ENCODE measurements at regions not wholly inside any gene's neighbourhood (a gene's known extent, or its start where the extent isn't known, plus 50 kb on each side); places are given as distances from the start of the nearest gene placed in this dataset.

DNA sequence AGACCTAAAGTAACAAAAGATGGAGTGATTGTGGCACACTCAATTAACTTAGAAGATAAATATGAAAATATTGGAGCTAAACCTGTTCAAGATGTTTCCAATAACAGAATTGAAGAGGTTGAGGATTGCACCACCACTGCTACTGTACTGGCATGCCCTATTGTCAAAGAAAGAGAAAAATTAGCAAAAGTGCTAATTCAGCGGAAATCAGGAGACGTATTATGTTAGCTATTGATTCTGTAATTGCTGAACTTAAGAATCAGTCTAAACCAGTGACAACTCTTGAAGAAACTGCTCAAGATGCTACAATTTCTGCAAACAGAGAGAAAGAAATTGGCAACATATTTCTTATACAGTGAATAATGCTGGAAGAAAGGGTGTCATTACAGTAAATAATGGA lies 754.4 kb downstream of the CDH18 start (continued):
- TF ChIP-seq, protein P1, sequence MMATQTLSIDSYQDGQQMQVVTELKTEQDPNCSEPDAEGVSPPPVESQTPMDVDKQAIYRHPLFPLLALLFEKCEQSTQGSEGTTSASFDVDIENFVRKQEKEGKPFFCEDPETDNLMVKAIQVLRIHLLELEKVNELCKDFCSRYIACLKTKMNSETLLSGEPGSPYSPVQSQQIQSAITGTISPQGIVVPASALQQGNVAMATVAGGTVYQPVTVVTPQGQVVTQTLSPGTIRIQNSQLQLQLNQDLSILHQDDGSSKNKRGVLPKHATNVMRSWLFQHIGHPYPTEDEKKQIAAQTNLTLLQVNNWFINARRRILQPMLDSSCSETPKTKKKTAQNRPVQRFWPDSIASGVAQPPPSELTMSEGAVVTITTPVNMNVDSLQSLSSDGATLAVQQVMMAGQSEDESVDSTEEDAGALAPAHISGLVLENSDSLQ (IDR thresholded peaks at IDR 0.05), result no peak
- TF ChIP-seq SREBF1 (IDR thresholded peaks at IDR 0.05; ENCODE audit: borderline replicate concordance, low read depth, low read length) (no peak), EP300 (IDR thresholded peaks at IDR 0.05; ENCODE audit: low read length) (no peak)

DNA sequence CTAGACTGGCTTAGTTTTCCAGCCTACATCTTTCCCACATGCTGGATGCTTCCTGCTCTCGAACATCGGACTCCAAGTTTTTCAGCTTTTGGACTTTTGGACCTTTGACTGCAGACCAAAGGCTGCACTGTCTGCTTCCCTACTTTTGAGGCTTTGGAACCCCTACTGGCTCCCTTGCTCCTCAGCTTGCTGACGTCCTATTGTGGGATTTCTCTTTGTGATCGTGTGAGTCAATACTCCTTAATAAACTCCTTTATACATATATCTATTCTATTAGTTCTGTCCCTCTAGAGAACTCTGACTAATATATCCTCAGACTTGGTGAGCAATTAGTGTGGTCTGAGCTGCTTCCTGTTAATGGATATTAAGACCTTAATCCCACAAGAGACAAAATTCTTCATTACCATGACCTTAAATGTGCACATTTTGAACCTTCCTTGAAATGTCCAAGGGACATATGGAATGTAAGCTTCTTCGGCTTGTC lies 752.9 kb downstream of the CDH18 start:
- Histone ChIP-seq H3K9ac (ENCODE audit: insufficient read depth in 1 of 2, low read depth in 2 of 2, low read length in 2 of 2) (no peak overlapping the region), H3K27ac (ENCODE audit: extremely low read depth, low read depth, low read length) (no peak overlapping the region), H3K4me2 (ENCODE audit: insufficient read depth, low read length) (no peak overlapping the region), H3K36me3 (ENCODE audit: control insufficient read depth, insufficient read depth, low read length) (no peaks in the 10 kb centered on the region), H3K79me2 (ENCODE audit: control insufficient read depth, insufficient read depth, low read length) (no peaks in the 10 kb centered on the region), H3K27me3 (ENCODE audit: control insufficient read depth in 2 of 2, insufficient read depth in 2 of 2, low read length in 2 of 2) (no peaks in the 10 kb centered on the region), H4K20me1 (replicated peaks; ENCODE audit: control insufficient read depth, insufficient read depth, low read length) (no peaks in the 10 kb centered on the region), H3K9me1 (ENCODE audit: control insufficient read depth, insufficient read depth, low read length) (no peaks in the 10 kb centered on the region), H2AFZ (ENCODE audit: low read depth, low read length) (no peak overlapping the region), H3K9me3 (replicated peaks; ENCODE audit: control insufficient read depth, insufficient read depth, low read depth, low read length) (no peaks in the 10 kb centered on the region), H3K4me3 (no peak overlapping the region), H3K4me1 (replicated peaks in 1 of 2; ENCODE audit: control insufficient read depth in 2 of 2, insufficient read depth in 2 of 2, low read length in 2 of 2) (no peaks in the 10 kb centered on the region)
- ATAC-seq (no peak), FAIRE-seq (no peak), DNase-seq (ENCODE audit: extremely low read depth in 1 of 4, low spot score in 3 of 4) (no peak)
- 10% methylated on average over 5 of the region's 5 CpGs for WGBS (ENCODE audit: insufficient coverage, low coverage, missing lambda C conversion rate)
- in situ Hi-C loops (cut with MboI) (no loop called here), intact Hi-C loops (cut with micrococcal nuclease) (no loop called here)
- no TSS peak for BruUV-seq (replicated peaks)
- ChIA-PET POLR2A (no interaction called here), CTCF (ENCODE audit: low intra/inter-chr PET ratio) (no interaction called here)
- TF ChIP-seq, protein P2, sequence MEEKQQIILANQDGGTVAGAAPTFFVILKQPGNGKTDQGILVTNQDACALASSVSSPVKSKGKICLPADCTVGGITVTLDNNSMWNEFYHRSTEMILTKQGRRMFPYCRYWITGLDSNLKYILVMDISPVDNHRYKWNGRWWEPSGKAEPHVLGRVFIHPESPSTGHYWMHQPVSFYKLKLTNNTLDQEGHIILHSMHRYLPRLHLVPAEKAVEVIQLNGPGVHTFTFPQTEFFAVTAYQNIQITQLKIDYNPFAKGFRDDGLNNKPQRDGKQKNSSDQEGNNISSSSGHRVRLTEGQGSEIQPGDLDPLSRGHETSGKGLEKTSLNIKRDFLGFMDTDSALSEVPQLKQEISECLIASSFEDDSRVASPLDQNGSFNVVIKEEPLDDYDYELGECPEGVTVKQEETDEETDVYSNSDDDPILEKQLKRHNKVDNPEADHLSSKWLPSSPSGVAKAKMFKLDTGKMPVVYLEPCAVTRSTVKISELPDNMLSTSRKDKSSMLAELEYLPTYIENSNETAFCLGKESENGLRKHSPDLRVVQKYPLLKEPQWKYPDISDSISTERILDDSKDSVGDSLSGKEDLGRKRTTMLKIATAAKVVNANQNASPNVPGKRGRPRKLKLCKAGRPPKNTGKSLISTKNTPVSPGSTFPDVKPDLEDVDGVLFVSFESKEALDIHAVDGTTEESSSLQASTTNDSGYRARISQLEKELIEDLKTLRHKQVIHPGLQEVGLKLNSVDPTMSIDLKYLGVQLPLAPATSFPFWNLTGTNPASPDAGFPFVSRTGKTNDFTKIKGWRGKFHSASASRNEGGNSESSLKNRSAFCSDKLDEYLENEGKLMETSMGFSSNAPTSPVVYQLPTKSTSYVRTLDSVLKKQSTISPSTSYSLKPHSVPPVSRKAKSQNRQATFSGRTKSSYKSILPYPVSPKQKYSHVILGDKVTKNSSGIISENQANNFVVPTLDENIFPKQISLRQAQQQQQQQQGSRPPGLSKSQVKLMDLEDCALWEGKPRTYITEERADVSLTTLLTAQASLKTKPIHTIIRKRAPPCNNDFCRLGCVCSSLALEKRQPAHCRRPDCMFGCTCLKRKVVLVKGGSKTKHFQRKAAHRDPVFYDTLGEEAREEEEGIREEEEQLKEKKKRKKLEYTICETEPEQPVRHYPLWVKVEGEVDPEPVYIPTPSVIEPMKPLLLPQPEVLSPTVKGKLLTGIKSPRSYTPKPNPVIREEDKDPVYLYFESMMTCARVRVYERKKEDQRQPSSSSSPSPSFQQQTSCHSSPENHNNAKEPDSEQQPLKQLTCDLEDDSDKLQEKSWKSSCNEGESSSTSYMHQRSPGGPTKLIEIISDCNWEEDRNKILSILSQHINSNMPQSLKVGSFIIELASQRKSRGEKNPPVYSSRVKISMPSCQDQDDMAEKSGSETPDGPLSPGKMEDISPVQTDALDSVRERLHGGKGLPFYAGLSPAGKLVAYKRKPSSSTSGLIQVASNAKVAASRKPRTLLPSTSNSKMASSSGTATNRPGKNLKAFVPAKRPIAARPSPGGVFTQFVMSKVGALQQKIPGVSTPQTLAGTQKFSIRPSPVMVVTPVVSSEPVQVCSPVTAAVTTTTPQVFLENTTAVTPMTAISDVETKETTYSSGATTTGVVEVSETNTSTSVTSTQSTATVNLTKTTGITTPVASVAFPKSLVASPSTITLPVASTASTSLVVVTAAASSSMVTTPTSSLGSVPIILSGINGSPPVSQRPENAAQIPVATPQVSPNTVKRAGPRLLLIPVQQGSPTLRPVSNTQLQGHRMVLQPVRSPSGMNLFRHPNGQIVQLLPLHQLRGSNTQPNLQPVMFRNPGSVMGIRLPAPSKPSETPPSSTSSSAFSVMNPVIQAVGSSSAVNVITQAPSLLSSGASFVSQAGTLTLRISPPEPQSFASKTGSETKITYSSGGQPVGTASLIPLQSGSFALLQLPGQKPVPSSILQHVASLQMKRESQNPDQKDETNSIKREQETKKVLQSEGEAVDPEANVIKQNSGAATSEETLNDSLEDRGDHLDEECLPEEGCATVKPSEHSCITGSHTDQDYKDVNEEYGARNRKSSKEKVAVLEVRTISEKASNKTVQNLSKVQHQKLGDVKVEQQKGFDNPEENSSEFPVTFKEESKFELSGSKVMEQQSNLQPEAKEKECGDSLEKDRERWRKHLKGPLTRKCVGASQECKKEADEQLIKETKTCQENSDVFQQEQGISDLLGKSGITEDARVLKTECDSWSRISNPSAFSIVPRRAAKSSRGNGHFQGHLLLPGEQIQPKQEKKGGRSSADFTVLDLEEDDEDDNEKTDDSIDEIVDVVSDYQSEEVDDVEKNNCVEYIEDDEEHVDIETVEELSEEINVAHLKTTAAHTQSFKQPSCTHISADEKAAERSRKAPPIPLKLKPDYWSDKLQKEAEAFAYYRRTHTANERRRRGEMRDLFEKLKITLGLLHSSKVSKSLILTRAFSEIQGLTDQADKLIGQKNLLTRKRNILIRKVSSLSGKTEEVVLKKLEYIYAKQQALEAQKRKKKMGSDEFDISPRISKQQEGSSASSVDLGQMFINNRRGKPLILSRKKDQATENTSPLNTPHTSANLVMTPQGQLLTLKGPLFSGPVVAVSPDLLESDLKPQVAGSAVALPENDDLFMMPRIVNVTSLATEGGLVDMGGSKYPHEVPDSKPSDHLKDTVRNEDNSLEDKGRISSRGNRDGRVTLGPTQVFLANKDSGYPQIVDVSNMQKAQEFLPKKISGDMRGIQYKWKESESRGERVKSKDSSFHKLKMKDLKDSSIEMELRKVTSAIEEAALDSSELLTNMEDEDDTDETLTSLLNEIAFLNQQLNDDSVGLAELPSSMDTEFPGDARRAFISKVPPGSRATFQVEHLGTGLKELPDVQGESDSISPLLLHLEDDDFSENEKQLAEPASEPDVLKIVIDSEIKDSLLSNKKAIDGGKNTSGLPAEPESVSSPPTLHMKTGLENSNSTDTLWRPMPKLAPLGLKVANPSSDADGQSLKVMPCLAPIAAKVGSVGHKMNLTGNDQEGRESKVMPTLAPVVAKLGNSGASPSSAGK (IDR thresholded peaks at IDR 0.05), result no peak
- no peak for TF ChIP-seq EP300 (IDR thresholded peaks at IDR 0.05; ENCODE audit: low read length)
- no peak for TF ChIP-seq ZNF77 (CRISPR knock-in tag; IDR thresholded peaks at IDR 0.05)
- no peak for TF ChIP-seq HMGN3 (IDR thresholded peaks at IDR 0.05; ENCODE audit: borderline replicate concordance, extremely low read depth, insufficient read length, low read depth, low read length)
- TF ChIP-seq LCOR (CRISPR knock-in tag; IDR thresholded peaks at IDR 0.05), result no peak
- no peak for TF ChIP-seq BHLHE40 (IDR thresholded peaks at IDR 0.05; ENCODE audit: low read length)
